ENCODE measurements at regions not wholly inside any gene's neighbourhood (a gene's known extent, or its start where the extent isn't known, plus 50 kb on each side); places are given as distances from the start of the nearest gene placed in this dataset.
"Not testable (repeated sequence)": the region's sequence is repeated elsewhere in the genome, so short reads cannot be mapped to it uniquely, and the experiment has no call there.

- not testable (repeated sequence) for H3K4me3 Mint-ChIP-seq; H3K4me1 ChIP-seq (ENCODE audit: control insufficient read depth, insufficient read depth, low read length, poor library complexity, severe bottlenecking); DNase-seq; H3K36me3 ChIP-seq (ENCODE audit: control insufficient read depth, insufficient read depth, low read length); H3K36me3 Mint-ChIP-seq; H3K27me3 Mint-ChIP-seq; H3K27ac Mint-ChIP-seq; H3K9me3 ChIP-seq (ENCODE audit: control insufficient read depth in 2 of 2, low read length in 2 of 2); H3K27me3 ChIP-seq (ENCODE audit: control insufficient read depth, insufficient read depth, low read length); H3K4me1 Mint-ChIP-seq; H3K27ac ChIP-seq (ENCODE audit: insufficient read depth, low read length, poor library complexity, severe bottlenecking); ATAC-seq (ENCODE audit: low read depth in 2 of 2); H3K4me3 ChIP-seq (ENCODE audit: low read depth, low read length)
- peaks cover 0 to 39% (median 17%) of the 10 kb centered on the region in 7 donors for H3K9me3 Mint-ChIP-seq
Observed at GRCh38 chr18:30788411-30788991, 254.0 kb downstream of the DSC3 start.

GRCh38 chr18:30787410-30787809 is 255.1 kb downstream of the DSC3 start:
- H3K4me3 ChIP-seq (ENCODE audit: low read depth, low read length) = no peak overlapping the region
- no peak overlapping the region for H3K27ac ChIP-seq (ENCODE audit: insufficient read depth, low read length, poor library complexity, severe bottlenecking)
- Mint-ChIP-seq H3K4me1 (no peaks in the 10 kb centered on the region), H3K27me3 (no peaks in the 10 kb centered on the region), H3K36me3 (no peaks in the 10 kb centered on the region), H3K9me3 (peaks cover 0 to 36% (median 16%) of the 10 kb centered on the region in 7 donors), H3K4me3 (no peak overlapping the region), H3K27ac (no peak overlapping the region)
- no peaks in the 10 kb centered on the region for H3K36me3 ChIP-seq (ENCODE audit: control insufficient read depth, insufficient read depth, low read length)
- no peaks in the 10 kb centered on the region for H3K27me3 ChIP-seq (ENCODE audit: control insufficient read depth, insufficient read depth, low read length)
- ATAC-seq (ENCODE audit: low read depth in 2 of 2) (no peak), DNase-seq (no peak)
- no peaks in the 10 kb centered on the region for H3K4me1 ChIP-seq (ENCODE audit: control insufficient read depth, insufficient read depth, low read length, poor library complexity, severe bottlenecking)
- H3K9me3 ChIP-seq (ENCODE audit: control insufficient read depth in 2 of 2, low read length in 2 of 2) = peaks cover 0 to 10% of the 10 kb centered on the region in 2 experiments

- Mint-ChIP-seq H3K27ac (no peak overlapping the region), H3K4me1 (no peaks in the 10 kb centered on the region), H3K4me3 (no peak overlapping the region), H3K27me3 (no peaks in the 10 kb centered on the region), H3K36me3 (no peaks in the 10 kb centered on the region), H3K9me3 (peaks cover 1 to 26% (median 11%) of the 10 kb centered on the region in 7 donors)
- DNase-seq (no peak), ATAC-seq (ENCODE audit: low read depth in 2 of 2) (no peak)
- Histone ChIP-seq H3K27me3 (ENCODE audit: control insufficient read depth, insufficient read depth, low read length) (no peaks in the 10 kb centered on the region), H3K4me3 (ENCODE audit: low read depth, low read length) (no peak overlapping the region), H3K9me3 (ENCODE audit: control insufficient read depth in 2 of 2, low read length in 2 of 2) (peaks cover 0 to 21% of the 10 kb centered on the region in 2 experiments), H3K36me3 (ENCODE audit: control insufficient read depth, insufficient read depth, low read length) (no peaks in the 10 kb centered on the region), H3K27ac (ENCODE audit: insufficient read depth, low read length, poor library complexity, severe bottlenecking) (no peak overlapping the region), H3K4me1 (ENCODE audit: control insufficient read depth, insufficient read depth, low read length, poor library complexity, severe bottlenecking) (no peaks in the 10 kb centered on the region)
Observed at GRCh38 chr18:30781601-30782000, 260.9 kb downstream of the DSC3 start.

- ATAC-seq (ENCODE audit: low read depth in 2 of 2) (no peak), DNase-seq (no peak)
- H3K9me3 ChIP-seq (ENCODE audit: control insufficient read depth in 2 of 2, low read length in 2 of 2) = peaks cover 1 to 6% of the 10 kb centered on the region in 2 experiments
- H3K27me3 Mint-ChIP-seq = no peaks in the 10 kb centered on the region
- peaks cover 2 to 25% (median 7%) of the 10 kb centered on the region in 7 donors for H3K9me3 Mint-ChIP-seq
- H3K27me3 ChIP-seq (ENCODE audit: control insufficient read depth, insufficient read depth, low read length) = no peaks in the 10 kb centered on the region
- H3K36me3 ChIP-seq (ENCODE audit: control insufficient read depth, insufficient read depth, low read length) = no peaks in the 10 kb centered on the region
- H3K4me1 Mint-ChIP-seq = no peaks in the 10 kb centered on the region
- H3K4me3 ChIP-seq (ENCODE audit: low read depth, low read length) = no peak overlapping the region
- H3K27ac ChIP-seq (ENCODE audit: insufficient read depth, low read length, poor library complexity, severe bottlenecking) = no peak overlapping the region
- H3K4me1 ChIP-seq (ENCODE audit: control insufficient read depth, insufficient read depth, low read length, poor library complexity, severe bottlenecking) = no peaks in the 10 kb centered on the region
- H3K27ac Mint-ChIP-seq = no peak overlapping the region
- H3K36me3 Mint-ChIP-seq = no peaks in the 10 kb centered on the region
- H3K4me3 Mint-ChIP-seq = no peak overlapping the region
Observed at GRCh38 chr18:30775629-30776028, 266.9 kb downstream of the DSC3 start.

- not testable (repeated sequence) for H3K4me1 Mint-ChIP-seq; H3K27me3 ChIP-seq (ENCODE audit: control insufficient read depth, insufficient read depth, low read length)
Observed at GRCh38 chr18:30772170-30772569, 270.4 kb downstream of the DSC3 start.

GRCh38 chr18:30766053-30766452 is 276.5 kb downstream of the DSC3 start:
- H3K27ac ChIP-seq (ENCODE audit: insufficient read depth, low read length, poor library complexity, severe bottlenecking) = no peak overlapping the region
- no peak overlapping the region for H3K4me3 ChIP-seq (ENCODE audit: low read depth, low read length)
- Mint-ChIP-seq H3K9me3 (peaks cover 0 to 19% (median 1%) of the 10 kb centered on the region in 7 donors), H3K36me3 (no peaks in the 10 kb centered on the region), H3K4me3 (no peak overlapping the region), H3K27ac (no peak overlapping the region), H3K4me1 (no peaks in the 10 kb centered on the region), H3K27me3 (no peaks in the 10 kb centered on the region)
- H3K36me3 ChIP-seq (ENCODE audit: control insufficient read depth, insufficient read depth, low read length) = no peaks in the 10 kb centered on the region
- DNase-seq (no peak), ATAC-seq (ENCODE audit: low read depth in 2 of 2) (no peak)
- no peaks in the 10 kb centered on the region for H3K27me3 ChIP-seq (ENCODE audit: control insufficient read depth, insufficient read depth, low read length)
- no peaks in the 10 kb centered on the region for H3K4me1 ChIP-seq (ENCODE audit: control insufficient read depth, insufficient read depth, low read length, poor library complexity, severe bottlenecking)
- H3K9me3 ChIP-seq (ENCODE audit: control insufficient read depth in 2 of 2, low read length in 2 of 2) = peaks cover 0 to 6% of the 10 kb centered on the region in 2 experiments

More at GRCh38 chr18:30772170-30772569, 270.4 kb downstream of the DSC3 start:
- H3K27me3 Mint-ChIP-seq; DNase-seq; H3K4me3 Mint-ChIP-seq; H3K4me1 ChIP-seq (ENCODE audit: control insufficient read depth, insufficient read depth, low read length, poor library complexity, severe bottlenecking); H3K9me3 ChIP-seq (ENCODE audit: control insufficient read depth in 2 of 2, low read length in 2 of 2); H3K27ac Mint-ChIP-seq; H3K4me3 ChIP-seq (ENCODE audit: low read depth, low read length); H3K36me3 Mint-ChIP-seq; ATAC-seq (ENCODE audit: low read depth in 2 of 2); H3K36me3 ChIP-seq (ENCODE audit: control insufficient read depth, insufficient read depth, low read length); H3K27ac ChIP-seq (ENCODE audit: insufficient read depth, low read length, poor library complexity, severe bottlenecking): not testable (repeated sequence)
- peaks cover 2 to 23% (median 5%) of the 10 kb centered on the region in 7 donors for H3K9me3 Mint-ChIP-seq

GRCh38 chr18:30765247-30765646 is 277.3 kb downstream of the DSC3 start:
- ATAC-seq (ENCODE audit: low read depth in 2 of 2) (no peak), DNase-seq (no peak)
- Mint-ChIP-seq H3K36me3 (no peaks in the 10 kb centered on the region), H3K4me3 (no peak overlapping the region), H3K27ac (no peak overlapping the region), H3K9me3 (peaks cover 0 to 12% (median 1%) of the 10 kb centered on the region in 7 donors), H3K4me1 (no peaks in the 10 kb centered on the region), H3K27me3 (no peaks in the 10 kb centered on the region)
- no peak overlapping the region for H3K27ac ChIP-seq (ENCODE audit: insufficient read depth, low read length, poor library complexity, severe bottlenecking)
- peaks cover 0 to 6% of the 10 kb centered on the region in 2 experiments for H3K9me3 ChIP-seq (ENCODE audit: control insufficient read depth in 2 of 2, low read length in 2 of 2)
- no peak overlapping the region for H3K4me3 ChIP-seq (ENCODE audit: low read depth, low read length)
- no peaks in the 10 kb centered on the region for H3K4me1 ChIP-seq (ENCODE audit: control insufficient read depth, insufficient read depth, low read length, poor library complexity, severe bottlenecking)
- no peaks in the 10 kb centered on the region for H3K27me3 ChIP-seq (ENCODE audit: control insufficient read depth, insufficient read depth, low read length)
- no peaks in the 10 kb centered on the region for H3K36me3 ChIP-seq (ENCODE audit: control insufficient read depth, insufficient read depth, low read length)

- no peak for ATAC-seq (ENCODE audit: low read depth in 2 of 2)
- DNase-seq = no peak
- H3K9me3 ChIP-seq (ENCODE audit: control insufficient read depth in 2 of 2, low read length in 2 of 2) = no peaks in the 10 kb centered on the region
Observed at GRCh38 chr18:30763902-30764350, 278.6 kb downstream of the DSC3 start.

More at GRCh38 chr18:30763902-30764350, 278.6 kb downstream of the DSC3 start:
- Mint-ChIP-seq H3K27ac (no peak overlapping the region), H3K27me3 (no peaks in the 10 kb centered on the region), H3K36me3 (no peaks in the 10 kb centered on the region), H3K4me1 (no peaks in the 10 kb centered on the region), H3K4me3 (no peak overlapping the region), H3K9me3 (peaks cover 0 to 10% (median 2%) of the 10 kb centered on the region in 7 donors)
- Histone ChIP-seq H3K27me3 (ENCODE audit: control insufficient read depth, insufficient read depth, low read length) (no peaks in the 10 kb centered on the region), H3K36me3 (ENCODE audit: control insufficient read depth, insufficient read depth, low read length) (no peaks in the 10 kb centered on the region), H3K4me1 (ENCODE audit: control insufficient read depth, insufficient read depth, low read length, poor library complexity, severe bottlenecking) (no peaks in the 10 kb centered on the region), H3K27ac (ENCODE audit: insufficient read depth, low read length, poor library complexity, severe bottlenecking) (no peak overlapping the region), H3K4me3 (ENCODE audit: low read depth, low read length) (no peak overlapping the region)

Data from CD4-positive, CD25-positive, alpha-beta regulatory T cell (primary cell).